ENCODE measurements at regions not wholly inside any gene's neighbourhood (a gene's known extent, or its start where the extent isn't known, plus 50 kb on each side); places are given as distances from the start of the nearest gene placed in this dataset.

DNA sequence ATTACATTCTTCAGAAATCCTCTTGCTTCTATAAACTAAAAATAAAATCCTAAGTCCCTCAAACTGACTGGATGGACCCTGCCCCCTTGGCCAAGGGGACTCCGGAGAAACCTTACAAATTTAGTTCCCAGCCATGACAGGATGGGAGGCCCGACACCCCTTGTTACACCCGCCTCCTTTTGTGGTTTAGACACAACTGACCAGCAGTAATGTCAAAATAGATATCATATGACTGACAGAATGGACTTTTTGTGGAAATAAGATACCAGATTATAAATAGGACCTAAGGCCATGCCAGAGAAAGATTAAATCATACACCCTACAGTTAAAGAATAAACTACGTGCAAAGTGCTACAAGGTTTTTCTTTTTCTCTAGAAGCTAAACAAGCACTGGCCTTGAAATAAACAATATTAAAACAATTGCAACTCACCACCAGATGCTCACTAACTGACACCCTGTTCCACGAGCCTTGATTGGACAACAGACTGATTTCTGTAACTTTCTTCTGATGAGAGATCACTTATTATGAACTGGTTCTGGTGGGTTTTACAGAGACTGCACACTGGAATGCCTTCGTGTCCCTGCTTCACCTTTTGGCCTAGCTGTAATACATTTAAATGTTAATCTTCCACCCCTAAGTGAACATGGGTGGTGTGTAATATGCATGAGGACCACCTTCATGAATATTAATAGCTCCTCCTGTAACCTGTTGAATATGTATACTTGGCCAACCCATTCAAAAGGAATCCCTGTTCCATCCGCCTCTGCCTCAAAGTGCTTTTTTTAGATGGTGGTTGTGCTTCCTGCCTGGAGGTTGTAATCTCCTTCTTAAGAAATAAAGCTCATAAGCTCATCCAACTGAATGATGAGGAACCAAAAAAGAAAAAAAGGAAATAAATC lies 99.6 kb downstream of the ODF2L start:
- Mint-ChIP-seq H3K27me3 (peaks cover 1% of the 10 kb centered on the region), H3K4me3 (no peak overlapping the region), H3K27ac (no peak overlapping the region), H3K4me1 (no peaks in the 10 kb centered on the region), H3K9me3 (peaks cover 4 to 9% (median 8%) of the 10 kb centered on the region in 3 donors), H3K36me3 (no peaks in the 10 kb centered on the region)

DNA sequence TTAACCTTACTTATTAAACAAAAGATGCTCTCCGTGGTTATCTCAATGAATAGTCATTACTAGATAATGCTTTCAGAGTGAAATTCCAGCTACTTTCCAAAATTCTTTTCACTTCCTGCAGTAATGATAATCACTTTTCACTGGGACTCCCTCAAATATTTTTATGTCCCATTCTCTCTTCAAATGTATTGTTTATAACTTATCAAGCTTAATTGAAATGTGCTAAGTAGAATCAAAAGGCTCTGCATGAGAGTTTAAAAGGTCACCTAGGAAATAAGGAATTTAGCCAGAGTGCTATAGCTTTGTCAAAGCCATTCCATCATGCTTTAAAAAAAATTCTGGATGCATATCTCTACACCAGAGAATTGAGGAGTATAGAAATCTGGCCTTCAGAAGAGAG lies 106.4 kb downstream of the ODF2L start:
- peaks cover 0 to 7% (median 3%) of the 10 kb centered on the region in 3 donors for H3K9me3 Mint-ChIP-seq
- no peaks in the 10 kb centered on the region for H3K4me1 Mint-ChIP-seq
- no peaks in the 10 kb centered on the region for H3K27me3 Mint-ChIP-seq
- H3K4me3 Mint-ChIP-seq, result no peak overlapping the region
- H3K36me3 Mint-ChIP-seq, result no peaks in the 10 kb centered on the region
- no peak overlapping the region for H3K27ac Mint-ChIP-seq

DNA sequence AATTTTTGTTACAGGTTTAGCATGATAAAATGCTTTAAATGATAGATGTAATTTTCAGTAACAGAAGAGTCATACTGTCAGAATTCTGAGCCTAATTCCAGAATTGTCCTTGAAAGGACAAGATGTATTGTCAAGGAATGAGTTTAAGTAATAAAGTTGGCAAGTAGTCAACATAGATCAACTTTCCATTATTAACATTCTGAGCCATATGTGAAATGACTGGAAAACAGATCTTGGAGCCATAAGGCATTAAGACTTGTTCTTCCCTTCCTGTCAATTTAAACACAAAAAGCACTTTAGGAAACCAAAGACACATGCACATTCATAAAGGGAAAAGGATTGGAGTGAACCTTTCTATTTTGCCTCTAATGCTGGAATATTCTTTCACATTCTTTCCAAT lies 107.0 kb downstream of the ODF2L start:
- Mint-ChIP-seq H3K27me3 (no peaks in the 10 kb centered on the region), H3K4me3 (no peak overlapping the region), H3K9me3 (peaks cover 0 to 7% (median 3%) of the 10 kb centered on the region in 3 donors), H3K36me3 (no peaks in the 10 kb centered on the region), H3K27ac (no peak overlapping the region), H3K4me1 (no peaks in the 10 kb centered on the region)

DNA sequence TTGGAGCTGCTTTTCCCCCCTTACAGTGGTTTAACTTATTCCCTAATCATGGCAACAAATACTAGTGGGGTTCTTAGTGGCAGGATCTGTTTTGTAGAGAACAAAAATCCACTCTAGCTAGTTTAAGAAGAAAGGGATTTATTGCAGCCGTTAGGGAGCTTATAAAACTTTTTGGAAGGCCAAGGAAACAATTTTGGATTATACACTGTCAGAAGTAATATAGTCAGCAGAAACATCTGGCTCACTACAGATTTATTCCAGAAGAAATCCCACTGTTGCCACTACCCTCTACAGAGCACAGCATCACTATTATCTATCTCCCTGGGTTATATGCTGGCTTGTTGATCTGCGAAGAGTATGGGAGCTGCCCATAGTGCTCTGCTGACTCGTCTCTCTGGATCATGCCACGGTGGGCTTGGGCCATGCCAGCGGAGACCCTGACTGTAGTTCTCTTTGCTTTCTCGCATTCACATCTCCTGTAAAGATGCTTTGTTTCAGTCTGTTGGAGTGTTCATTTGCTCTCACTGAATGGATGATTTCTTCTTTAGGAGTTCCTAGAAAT lies 107.5 kb downstream of the ODF2L start:
- Mint-ChIP-seq H3K4me3 (no peak overlapping the region), H3K9me3 (peaks cover 0 to 5% (median 3%) of the 10 kb centered on the region in 3 donors), H3K36me3 (no peaks in the 10 kb centered on the region), H3K4me1 (no peaks in the 10 kb centered on the region), H3K27ac (peak overlapping the region in 1 of 3 donors; percentile 17), H3K27me3 (no peaks in the 10 kb centered on the region)

DNA sequence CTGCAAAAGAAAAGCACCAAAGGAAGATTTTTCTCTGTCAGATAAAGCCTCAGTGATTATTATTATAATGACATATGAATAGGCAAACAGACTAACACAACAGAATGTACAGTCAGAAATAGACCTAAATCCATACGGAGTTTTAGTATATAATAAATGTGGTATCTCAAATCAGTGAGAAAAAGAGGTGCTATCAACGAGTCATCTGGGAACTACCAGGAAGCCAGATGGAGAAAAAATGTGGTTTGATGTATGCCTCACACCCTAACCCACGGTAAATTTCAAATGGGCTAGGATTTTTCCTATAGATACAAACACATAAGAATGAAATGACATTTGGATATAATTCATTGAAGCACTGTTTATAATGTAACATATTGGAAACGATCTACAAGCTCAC lies 110.3 kb downstream of the ODF2L start:
- no peaks in the 10 kb centered on the region for H3K36me3 Mint-ChIP-seq
- H3K9me3 Mint-ChIP-seq, result peaks cover 0 to under 1% (median 0%) of the 10 kb centered on the region in 3 donors
- no peaks in the 10 kb centered on the region for H3K4me1 Mint-ChIP-seq
- H3K27me3 Mint-ChIP-seq, result no peaks in the 10 kb centered on the region
- no peak overlapping the region for H3K4me3 Mint-ChIP-seq
- no peak overlapping the region for H3K27ac Mint-ChIP-seq

DNA sequence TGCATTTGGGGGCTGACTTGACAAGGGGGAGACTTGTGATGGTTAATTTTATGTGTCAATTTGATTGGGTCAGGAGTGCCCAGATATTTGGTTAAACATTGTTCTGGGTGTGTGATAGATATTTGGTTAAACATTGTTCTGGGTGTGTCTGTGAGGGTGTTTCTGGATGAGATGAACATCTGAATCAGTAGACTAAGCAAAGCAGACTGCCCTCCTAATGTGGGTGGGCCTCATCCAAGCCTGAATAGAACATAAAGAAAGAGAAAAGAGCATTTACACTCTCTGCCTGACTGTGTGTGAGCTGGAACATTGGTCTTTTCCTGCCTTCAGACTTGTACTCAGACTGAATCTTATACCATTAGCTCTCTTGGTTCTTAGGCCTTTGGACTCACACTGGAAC lies 113.5 kb downstream of the ODF2L start:
- H3K36me3 Mint-ChIP-seq, result peaks cover 1% of the 10 kb centered on the region
- H3K27ac Mint-ChIP-seq, result no peak overlapping the region
- H3K4me1 Mint-ChIP-seq, result no peaks in the 10 kb centered on the region
- H3K4me3 Mint-ChIP-seq, result no peak overlapping the region
- H3K9me3 Mint-ChIP-seq, result peaks cover 0 to 2% (median 0%) of the 10 kb centered on the region in 3 donors
- H3K27me3 Mint-ChIP-seq, result no peaks in the 10 kb centered on the region

DNA sequence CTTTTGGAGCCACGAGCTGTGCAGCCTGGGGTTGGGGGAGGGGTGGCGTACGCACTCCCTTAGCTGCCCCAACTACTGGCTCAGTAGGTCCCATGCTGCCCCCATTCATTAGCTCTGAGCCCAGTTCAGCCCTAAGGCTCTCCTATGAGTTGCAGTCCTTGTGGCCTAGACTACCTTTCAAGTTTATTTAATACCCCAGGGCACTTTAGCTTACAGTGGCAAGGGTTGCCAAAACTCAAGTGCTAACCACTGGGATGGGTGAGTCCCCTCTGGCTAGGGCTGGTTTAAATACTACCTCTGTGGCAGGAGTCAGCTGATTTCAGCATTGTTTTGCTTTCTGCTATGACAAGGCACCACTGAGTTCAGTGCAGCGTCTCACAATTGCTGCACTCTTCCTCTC lies 118.2 kb downstream of the ODF2L start:
- no peak overlapping the region for H3K27ac Mint-ChIP-seq

DNA sequence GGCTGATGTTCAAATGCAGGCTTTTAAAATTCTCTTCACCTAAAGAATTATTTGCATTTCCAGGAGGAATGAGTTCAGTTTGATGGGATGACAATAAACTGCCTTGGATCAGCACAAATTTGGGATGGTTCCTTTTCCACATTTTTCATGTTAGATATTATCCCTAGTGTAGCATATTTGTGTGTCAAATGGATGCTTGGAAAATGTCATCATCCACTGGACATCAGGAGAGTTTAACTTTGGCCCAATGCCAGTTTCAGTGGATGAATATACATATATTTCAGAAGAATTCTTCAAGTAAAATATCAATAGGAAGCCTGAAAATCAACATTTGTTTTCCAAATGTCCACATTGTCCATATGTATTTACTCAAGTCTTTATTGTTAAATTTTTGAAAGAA lies 116.5 kb upstream of the COL24A1 start:
- H3K9me3 Mint-ChIP-seq, result peaks cover 0 to 4% (median 0%) of the 10 kb centered on the region in 3 donors
- H3K4me3 Mint-ChIP-seq, result no peak overlapping the region
- H3K36me3 Mint-ChIP-seq, result peaks cover 1% of the 10 kb centered on the region
- H3K4me1 Mint-ChIP-seq, result no peaks in the 10 kb centered on the region
- no peak overlapping the region for H3K27ac Mint-ChIP-seq
- H3K27me3 Mint-ChIP-seq, result peaks cover 2% of the 10 kb centered on the region

More for the DNA sequence above, 118.2 kb downstream of the ODF2L start:
- Mint-ChIP-seq H3K27me3 (peaks cover 2% of the 10 kb centered on the region), H3K9me3 (peaks cover 0 to 4% (median 2%) of the 10 kb centered on the region in 3 donors), H3K36me3 (peaks cover 3% of the 10 kb centered on the region), H3K4me3 (no peak overlapping the region), H3K4me1 (no peaks in the 10 kb centered on the region)

DNA sequence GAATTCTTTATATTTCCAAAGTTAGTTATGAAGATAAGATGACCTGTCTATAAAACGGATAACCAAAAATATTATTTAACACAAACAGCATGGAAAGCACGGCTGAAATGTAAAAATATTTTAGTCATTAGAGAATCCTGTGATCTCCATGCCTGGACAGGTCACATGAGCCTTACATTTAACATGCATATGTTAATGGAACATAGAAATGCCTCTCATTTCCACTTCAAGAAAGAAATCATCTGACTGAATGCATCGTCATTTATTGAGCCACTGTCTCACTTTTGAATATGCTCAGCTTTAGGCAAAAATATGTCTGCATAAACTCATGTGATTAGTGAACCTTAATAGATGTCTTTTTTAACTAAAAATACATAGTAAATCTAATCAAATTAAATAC lies 115.5 kb upstream of the COL24A1 start:
- H3K9me3 Mint-ChIP-seq, result peaks cover 0 to 4% (median 0%) of the 10 kb centered on the region in 3 donors
- H3K4me1 Mint-ChIP-seq, result no peaks in the 10 kb centered on the region
- no peak overlapping the region for H3K27ac Mint-ChIP-seq

DNA sequence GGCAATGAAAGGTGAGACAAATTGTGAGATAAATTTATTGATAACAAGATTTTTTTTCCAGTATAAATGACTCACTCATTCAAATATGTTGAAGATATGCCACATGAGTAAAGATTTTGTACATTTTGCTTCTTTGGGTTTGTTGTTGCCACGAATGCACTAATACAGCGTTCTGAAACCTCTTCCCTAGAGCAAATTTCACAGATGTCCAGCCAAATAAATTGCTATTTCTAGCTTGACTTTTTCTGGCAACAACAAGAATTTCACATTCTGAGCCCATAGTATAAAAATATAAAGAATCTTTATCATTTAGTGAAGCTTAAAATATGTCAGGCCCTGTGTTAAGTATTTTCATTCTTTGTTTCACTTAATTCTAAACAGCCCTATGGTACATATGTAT lies 114.5 kb upstream of the COL24A1 start:
- H3K9me3 Mint-ChIP-seq, result peaks cover 0 to 2% (median 0%) of the 10 kb centered on the region in 3 donors
- no peak overlapping the region for H3K27ac Mint-ChIP-seq

More for the DNA sequence above, 115.5 kb upstream of the COL24A1 start:
- peaks cover 1% of the 10 kb centered on the region for H3K36me3 Mint-ChIP-seq
- peaks cover 3% of the 10 kb centered on the region for H3K27me3 Mint-ChIP-seq
- H3K4me3 Mint-ChIP-seq, result no peak overlapping the region

DNA sequence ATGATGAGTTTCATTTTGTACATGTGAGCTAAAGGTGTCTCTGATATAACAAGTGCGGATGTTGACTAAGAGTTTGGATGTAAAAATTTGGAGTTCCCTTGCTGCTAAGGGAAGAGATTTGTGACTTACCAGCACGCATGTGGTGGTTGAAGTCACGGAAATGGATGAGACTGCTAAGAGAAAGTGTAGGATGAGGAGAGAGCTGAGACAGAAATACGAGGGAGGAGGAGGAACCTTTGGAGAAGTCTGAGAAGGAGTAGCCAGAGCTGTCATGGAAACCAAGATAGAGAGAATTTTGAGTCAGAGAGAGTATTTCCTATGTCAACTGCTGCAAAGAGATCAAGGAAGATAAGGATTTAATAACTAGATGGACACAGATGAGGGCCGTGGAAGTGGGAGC lies 106.5 kb upstream of the COL24A1 start:
- Mint-ChIP-seq H3K27me3 (peaks cover 5% of the 10 kb centered on the region), H3K4me1 (no peaks in the 10 kb centered on the region), H3K27ac (no peak overlapping the region), H3K4me3 (no peak overlapping the region), H3K9me3 (no peaks in the 10 kb centered on the region), H3K36me3 (peaks cover 2% of the 10 kb centered on the region)

More for the DNA sequence above, 114.5 kb upstream of the COL24A1 start:
- Mint-ChIP-seq H3K27me3 (peaks cover 1% of the 10 kb centered on the region), H3K36me3 (peaks cover 1% of the 10 kb centered on the region), H3K4me1 (no peaks in the 10 kb centered on the region), H3K4me3 (no peak overlapping the region)

DNA sequence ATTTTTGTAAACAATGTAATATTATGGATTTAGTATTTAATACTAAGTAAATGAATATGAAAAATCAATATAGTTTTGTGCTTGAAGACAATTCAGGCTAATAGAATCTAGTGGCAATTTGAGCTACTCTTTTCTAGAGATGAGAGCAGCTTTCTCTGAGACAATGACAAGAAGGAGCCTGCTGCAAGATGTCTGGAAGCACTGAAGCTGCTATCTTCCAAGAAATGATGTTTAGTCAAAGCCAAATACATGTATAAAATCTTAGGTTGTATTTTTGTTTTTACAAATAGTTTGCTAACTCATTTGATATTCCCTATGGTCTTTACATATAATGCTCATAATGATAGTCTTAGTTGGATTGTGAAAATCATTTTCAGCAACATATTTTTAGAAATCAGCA lies 103.9 kb upstream of the COL24A1 start:
- H3K9me3 Mint-ChIP-seq, result no peaks in the 10 kb centered on the region

DNA sequence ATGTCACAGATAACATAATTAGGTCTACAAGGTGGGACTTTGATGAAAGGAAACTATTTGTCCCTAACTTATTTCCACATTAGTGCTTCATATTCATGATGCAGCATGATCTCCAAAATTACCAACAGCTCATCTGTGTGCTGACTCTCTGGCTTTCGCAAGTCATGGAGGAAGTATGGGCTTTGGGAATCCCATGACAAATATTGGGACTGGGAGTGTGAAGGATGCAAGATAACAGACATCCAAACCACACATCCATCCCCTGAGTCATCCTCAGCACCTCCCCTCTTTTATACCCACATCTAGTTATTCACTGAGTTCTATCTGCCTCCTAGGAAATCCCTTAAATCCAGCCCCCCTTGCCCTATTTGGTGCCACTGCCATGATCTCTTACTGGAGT lies 102.8 kb upstream of the COL24A1 start:
- Mint-ChIP-seq H3K36me3 (peaks cover 2% of the 10 kb centered on the region), H3K9me3 (no peaks in the 10 kb centered on the region), H3K27ac (no peak overlapping the region), H3K4me3 (no peak overlapping the region), H3K27me3 (peaks cover 4% of the 10 kb centered on the region), H3K4me1 (no peaks in the 10 kb centered on the region)

More for the DNA sequence above, 103.9 kb upstream of the COL24A1 start:
- Mint-ChIP-seq H3K36me3 (peaks cover 2% of the 10 kb centered on the region), H3K4me3 (no peak overlapping the region), H3K27ac (no peak overlapping the region), H3K4me1 (no peaks in the 10 kb centered on the region), H3K27me3 (peaks cover 4% of the 10 kb centered on the region)

DNA sequence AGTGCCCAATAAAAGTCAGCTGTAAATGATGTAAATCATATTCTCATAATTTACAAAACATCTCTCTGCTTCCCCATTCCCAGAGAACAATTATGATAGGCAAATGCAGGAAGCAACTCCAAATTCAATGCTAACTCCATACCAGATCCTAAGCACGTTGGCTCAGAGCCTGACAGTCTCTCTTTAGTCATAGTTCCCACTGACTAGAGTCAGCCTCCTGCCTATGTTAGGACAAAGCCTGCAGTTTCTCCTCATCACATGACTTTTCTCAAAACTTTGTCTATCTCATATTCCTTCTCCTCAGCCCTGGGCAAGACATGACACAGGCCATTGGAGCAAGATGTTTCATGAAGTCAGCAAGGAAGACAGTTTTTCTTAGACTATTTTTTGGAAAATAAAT lies 101.5 kb upstream of the COL24A1 start:
- peaks cover 2% of the 10 kb centered on the region for H3K36me3 Mint-ChIP-seq
- no peaks in the 10 kb centered on the region for H3K4me1 Mint-ChIP-seq
- H3K4me3 Mint-ChIP-seq, result no peak overlapping the region
- H3K27ac Mint-ChIP-seq, result no peak overlapping the region
- no peaks in the 10 kb centered on the region for H3K9me3 Mint-ChIP-seq
- peaks cover 4% of the 10 kb centered on the region for H3K27me3 Mint-ChIP-seq

DNA sequence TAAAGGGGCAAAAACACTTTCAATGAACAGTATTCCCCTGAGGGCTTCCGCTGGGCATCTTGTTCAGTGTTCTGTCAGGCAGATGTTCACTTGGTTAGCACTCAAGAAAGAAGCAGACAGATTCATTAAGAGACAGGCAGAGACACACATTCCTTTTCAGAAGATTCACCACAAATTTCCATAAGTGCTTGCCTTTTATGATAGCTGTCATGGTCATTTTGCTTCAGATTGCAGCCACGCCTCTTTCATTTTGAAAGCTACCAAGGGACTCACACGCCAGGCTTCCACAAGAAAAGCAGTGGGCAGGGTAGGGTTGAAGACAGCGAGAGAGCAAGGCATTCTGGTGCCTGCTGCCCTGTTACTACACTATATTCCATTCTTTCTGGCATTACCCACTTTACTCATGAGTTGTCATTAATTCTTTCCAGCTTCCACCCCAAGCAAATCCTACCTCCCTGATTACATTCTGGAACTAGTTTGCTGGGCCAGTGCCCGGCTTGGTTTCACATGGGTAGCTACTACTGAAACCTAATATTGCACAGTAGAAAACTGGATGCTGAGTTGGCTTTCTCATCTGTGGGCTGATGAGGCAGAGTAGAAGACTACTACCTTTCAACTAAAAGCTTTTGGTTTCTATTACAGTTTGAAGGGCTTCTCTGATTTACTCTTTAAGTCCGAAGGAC lies 91.2 kb upstream of the COL24A1 start:
- Mint-ChIP-seq H3K9me3 (peaks cover 0 to 8% (median 1%) of the 10 kb centered on the region in 3 donors), H3K27me3 (no peaks in the 10 kb centered on the region), H3K4me1 (no peaks in the 10 kb centered on the region), H3K4me3 (no peak overlapping the region), H3K36me3 (no peaks in the 10 kb centered on the region), H3K27ac (no peak overlapping the region)
